Ovary (tissue), 3 donors: ENCODE measurements at regions not wholly inside any gene's neighbourhood (a gene's known extent, or its start where the extent isn't known, plus 50 kb on each side); places are given as distances from the start of the nearest gene placed in this dataset.

Source experiments
- EP300 ChIP-seq: sonication (generic); formaldehyde crosslinking; IDR thresholded peaks from one replicate; pipeline ENCODE4 v1.6.1; 2017; ENCODE audit warnings: antibody characterized with exemption
- POLR2A ChIP-seq: fragments of 450-650 bp; IDR thresholded peaks from one replicate; pipeline ENCODE4 v1.6.1; 2017; ENCODE audit warnings: antibody characterized with exemption, mild to moderate bottlenecking, moderate library complexity
- TF ChIP-seq, protein P1 (sequence below), 3 donors: fragments of 450-650 bp in 2 of 3; fragments of 200-600 bp in 1 of 3; IDR thresholded peaks; one replicate each; pipeline versions ENCODE4 v1.5.1 to v1.8.0; 2016 to 2022; ENCODE audit warnings: antibody characterized with exemption in 3 of 3, mild to moderate bottlenecking in 1 of 3
- donor health status: DM: no; HTN: no; CAD: no.

DNA sequence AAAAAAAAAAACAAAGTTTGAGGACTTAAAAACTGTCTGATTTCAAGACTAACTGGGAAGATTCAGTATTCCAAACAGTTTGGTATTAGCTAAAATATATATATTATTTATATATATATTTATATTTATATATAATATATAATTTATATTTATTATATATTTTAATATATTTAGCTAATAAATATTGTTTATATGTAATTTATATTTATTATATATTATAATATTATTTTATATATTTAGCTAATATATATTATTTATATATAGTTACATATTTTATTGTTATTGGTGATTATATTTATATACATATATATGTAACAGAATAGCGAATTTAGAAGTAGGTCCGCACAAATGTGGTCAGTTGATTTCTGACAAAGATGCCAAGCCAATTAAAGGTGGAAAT is 480.2 kb upstream of the C1orf87 start:
- no peak for TF ChIP-seq EP300
- TF ChIP-seq, protein P1, sequence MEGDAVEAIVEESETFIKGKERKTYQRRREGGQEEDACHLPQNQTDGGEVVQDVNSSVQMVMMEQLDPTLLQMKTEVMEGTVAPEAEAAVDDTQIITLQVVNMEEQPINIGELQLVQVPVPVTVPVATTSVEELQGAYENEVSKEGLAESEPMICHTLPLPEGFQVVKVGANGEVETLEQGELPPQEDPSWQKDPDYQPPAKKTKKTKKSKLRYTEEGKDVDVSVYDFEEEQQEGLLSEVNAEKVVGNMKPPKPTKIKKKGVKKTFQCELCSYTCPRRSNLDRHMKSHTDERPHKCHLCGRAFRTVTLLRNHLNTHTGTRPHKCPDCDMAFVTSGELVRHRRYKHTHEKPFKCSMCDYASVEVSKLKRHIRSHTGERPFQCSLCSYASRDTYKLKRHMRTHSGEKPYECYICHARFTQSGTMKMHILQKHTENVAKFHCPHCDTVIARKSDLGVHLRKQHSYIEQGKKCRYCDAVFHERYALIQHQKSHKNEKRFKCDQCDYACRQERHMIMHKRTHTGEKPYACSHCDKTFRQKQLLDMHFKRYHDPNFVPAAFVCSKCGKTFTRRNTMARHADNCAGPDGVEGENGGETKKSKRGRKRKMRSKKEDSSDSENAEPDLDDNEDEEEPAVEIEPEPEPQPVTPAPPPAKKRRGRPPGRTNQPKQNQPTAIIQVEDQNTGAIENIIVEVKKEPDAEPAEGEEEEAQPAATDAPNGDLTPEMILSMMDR (IDR thresholded peaks at IDR 0.05), result no peak
- no peak for TF ChIP-seq POLR2A
